Motor neuron (in vitro differentiated cells): ENCODE measurements at regions not wholly inside any gene's neighbourhood (a gene's known extent, or its start where the extent isn't known, plus 50 kb on each side); places are given as distances from the start of the nearest gene placed in this dataset.
A peak's percentile ranks its signal among the peaks of the same experiment; 100 is the strongest.
"Not testable (repeated sequence)": the region's sequence is repeated elsewhere in the genome, so short reads cannot be mapped to it uniquely, and the experiment has no call there.

Source experiments
- ATAC-seq, 8 experiments: fragments of 200-7000 bp; cut with Tn5 transposase; replicated peaks in 6 of 8; 2 replicates each; pipeline ENCODE4 v1.8.0; 2021; ENCODE audit warnings: mild to moderate bottlenecking in 8 of 8, moderate library complexity in 8 of 8
- H3K27ac ChIP-seq, 2 donors: fragments of 250-450 bp; sonication (Bioruptor Pico); 2 replicates each; pipeline ENCODE4 v1.9.0; 2021; ENCODE audit warnings: antibody characterized with exemption in 2 of 2, mild to moderate bottlenecking in 2 of 2, moderate library complexity in 1 of 2
- H3K4me1 ChIP-seq, 2 donors: fragments of 250-450 bp; sonication (Bioruptor Pico); replicated peaks in 1 of 2; 2 replicates each; pipeline ENCODE4 v1.6.1; 2021; ENCODE audit warnings: antibody characterized with exemption in 2 of 2, mild to moderate bottlenecking in 2 of 2, moderate library complexity in 1 of 2
- H3K4me3 ChIP-seq, 5 donors: fragments of 250-450 bp; sonication (Bioruptor Pico); 2 replicates each; pipeline ENCODE4 v1.9.0; 2021; ENCODE audit warnings: antibody characterized with exemption in 5 of 5, mild to moderate bottlenecking in 5 of 5, moderate library complexity in 4 of 5
- WGBS, 10 experiments: fragments of 450-650 bp; shearing (Covaris generic); methylation state at CpG; one replicate each; pipeline ENCODE4 v1.0.0; 2022; 5-methylcytosine and 5-hydroxymethylcytosine counted together
- in situ Hi-C, 9 experiments: fragments of 400-800 bp; cut with MboI; loops; one replicate each; pipeline ENCODE4 v1.15.0; 2021; ENCODE audit warnings: low sequenced_read_pairs in 9 of 9, low pct_unique_long_range_greater_than_20kb in 2 of 9; ENCODE audit not compliant: unreplicated experiment in 9 of 9

DNA sequence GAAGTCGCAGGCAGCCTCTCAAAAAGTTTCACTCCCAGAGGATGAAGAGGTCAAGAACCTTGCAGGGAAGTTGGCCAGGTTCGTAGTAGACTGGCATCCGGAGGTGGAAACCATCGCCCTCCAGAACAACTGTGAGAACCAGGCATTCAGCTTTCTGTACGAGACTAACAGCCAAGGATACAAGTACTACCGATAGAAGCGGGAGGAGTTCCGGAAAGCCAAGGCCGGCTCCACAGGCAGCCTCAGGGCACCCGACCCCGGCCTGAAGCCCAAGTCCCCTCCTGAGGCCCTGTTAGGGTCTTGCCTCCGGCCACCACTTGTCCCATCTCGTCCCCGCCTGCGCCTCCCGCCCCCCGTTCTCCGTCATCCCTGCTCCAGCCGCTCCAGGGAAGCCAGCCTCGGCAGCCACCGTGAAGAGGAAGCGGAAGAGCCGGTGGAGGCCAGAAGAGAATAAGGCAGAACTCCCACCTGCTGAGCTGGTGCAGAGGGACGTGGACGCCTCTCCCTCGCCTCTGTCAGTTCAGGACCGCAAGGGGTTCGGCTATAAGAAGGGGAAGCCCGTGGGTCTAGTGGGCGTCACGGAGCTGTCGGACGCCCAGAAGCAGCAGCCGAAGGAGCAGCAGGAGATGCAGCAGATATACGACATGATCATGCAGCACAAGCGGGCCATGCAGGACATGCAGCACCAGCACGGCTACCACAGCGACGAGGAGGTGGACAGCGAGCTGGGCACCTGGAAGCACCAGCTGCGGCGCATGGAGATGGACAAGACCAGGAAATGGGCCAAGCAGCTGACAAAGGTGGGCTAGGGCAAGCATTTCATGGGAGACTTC, 366.8 kb upstream of the ATXN7L3B start:
- H3K27ac ChIP-seq = no peak overlapping the region
- WGBS, 10 experiments = 0 to 100% (median 90%) methylated on average over 1 to 15 of the region's 42 CpGs; no CpG with 5 or more reads in 3 of the 10 experiments
- no peaks in the 10 kb centered on the region for H3K4me1 ChIP-seq
- in situ Hi-C loops = no loop called here
- ATAC-seq = no peak
- no peak overlapping the region for H3K4me3 ChIP-seq

DNA sequence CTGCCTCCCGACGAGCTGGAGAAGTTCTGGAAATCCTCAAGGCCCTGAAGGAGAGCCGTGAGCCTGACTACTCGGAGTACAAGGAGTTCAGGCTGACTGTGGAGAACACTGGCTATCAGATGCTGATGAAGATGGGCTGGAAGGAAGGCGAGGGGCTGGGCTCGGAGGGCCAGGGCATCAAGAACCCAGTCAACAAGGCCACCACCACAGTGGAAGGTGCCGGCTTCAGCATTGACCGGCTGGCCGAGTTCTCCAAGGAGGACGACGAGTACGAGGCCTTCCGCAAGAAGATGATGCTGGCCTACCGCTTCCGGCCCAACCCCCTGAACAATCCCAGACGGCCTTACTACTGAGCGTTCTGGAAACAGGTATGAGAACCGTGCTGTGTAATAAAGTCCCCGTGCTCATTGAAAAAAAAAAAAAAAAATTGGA, 366.1 kb upstream of the ATXN7L3B start:
- 0 to 100% (median 80%) methylated on average over 1 to 19 of the region's 19 CpGs; no CpG with 5 or more reads in 1 of the 10 experiments for WGBS, 10 experiments
- no peak overlapping the region for H3K27ac ChIP-seq
- no peak overlapping the region for H3K4me3 ChIP-seq
- H3K4me1 ChIP-seq = no peaks in the 10 kb centered on the region
- ATAC-seq = no peak
- in situ Hi-C loops = no loop called here

DNA sequence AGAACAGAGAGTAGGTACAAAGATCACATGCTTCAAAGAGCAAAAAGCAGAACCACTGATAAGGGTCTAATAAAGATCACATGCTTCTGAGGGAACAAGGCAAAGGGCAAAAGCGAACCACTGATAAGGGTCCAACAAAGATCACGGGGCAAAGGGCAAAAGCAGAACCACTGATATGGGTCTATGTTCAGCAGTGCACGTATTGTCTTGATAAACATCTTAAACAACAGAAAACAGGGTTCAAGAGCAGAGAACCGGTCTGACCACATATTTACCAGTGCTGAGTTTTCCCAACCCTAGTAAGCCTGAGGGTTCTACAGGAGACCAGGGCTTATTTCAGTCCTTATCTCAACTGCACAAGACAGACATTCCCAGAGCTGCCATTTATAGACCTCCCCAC, 362.7 kb upstream of the ATXN7L3B start:
- H3K4me3 ChIP-seq, H3K4me1 ChIP-seq, in situ Hi-C loops, ATAC-seq, H3K27ac ChIP-seq: not testable (repeated sequence)
- WGBS, 10 experiments = 0 to 100% (median 83%) methylated on average over 1 to 4 of the region's 4 CpGs; no CpG with 5 or more reads in 3 of the 10 experiments

DNA sequence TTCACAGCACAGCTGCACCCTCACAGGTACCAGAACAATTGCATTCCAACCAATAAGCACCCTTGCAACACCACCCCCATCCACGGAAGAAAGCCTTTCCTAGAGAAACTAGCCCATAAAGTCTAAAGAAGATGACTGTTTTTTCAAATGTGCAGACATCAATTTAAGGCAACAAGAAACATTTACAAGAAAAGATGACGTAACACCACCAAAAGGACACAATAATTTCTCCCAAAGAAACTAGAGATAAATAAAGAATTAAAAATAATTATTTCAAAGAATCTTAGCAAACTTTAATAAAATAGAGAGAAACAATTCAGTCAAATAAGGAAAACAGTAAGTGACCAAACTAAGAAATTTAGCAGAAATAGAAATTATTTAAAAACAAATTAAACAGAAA, 352.3 kb upstream of the ATXN7L3B start:
- in situ Hi-C loops = no loop called here
- no peak for ATAC-seq

DNA sequence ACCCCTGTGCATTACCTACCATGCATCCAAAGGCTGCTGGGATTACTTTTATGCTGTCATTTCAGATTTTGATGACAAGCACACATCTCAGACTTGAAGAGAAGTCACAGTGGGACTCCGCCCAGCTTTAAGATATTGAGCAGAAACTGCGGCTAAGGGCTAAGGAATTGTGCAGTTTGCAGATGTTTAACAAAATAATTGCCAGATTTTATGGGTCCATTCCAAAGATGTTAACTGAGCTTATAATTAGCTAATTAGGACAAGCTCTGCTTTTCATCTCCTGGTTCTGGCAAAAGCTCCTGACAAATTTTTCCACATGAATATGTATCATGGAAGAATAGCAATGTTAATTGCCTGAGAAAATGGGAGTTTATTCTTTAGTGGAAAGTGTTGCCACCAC, 344.4 kb upstream of the ATXN7L3B start:
- Histone ChIP-seq H3K4me1 (no peaks in the 10 kb centered on the region), H3K27ac (no peak overlapping the region), H3K4me3 (no peak overlapping the region)
- 0 to 94% (median 0%) methylated on average over 2 of the region's 2 CpGs; no CpG with 5 or more reads in 7 of the 10 experiments for WGBS, 10 experiments
- ATAC-seq = no peak
- in situ Hi-C loops = no loop called here

More for the DNA sequence above, 352.3 kb upstream of the ATXN7L3B start:
- Histone ChIP-seq H3K4me3 (no peak overlapping the region), H3K4me1 (no peaks in the 10 kb centered on the region), H3K27ac (no peak overlapping the region)
- 0 to 100% (median 83%) methylated on average over 1 to 2 of the region's 2 CpGs for WGBS, 10 experiments

DNA sequence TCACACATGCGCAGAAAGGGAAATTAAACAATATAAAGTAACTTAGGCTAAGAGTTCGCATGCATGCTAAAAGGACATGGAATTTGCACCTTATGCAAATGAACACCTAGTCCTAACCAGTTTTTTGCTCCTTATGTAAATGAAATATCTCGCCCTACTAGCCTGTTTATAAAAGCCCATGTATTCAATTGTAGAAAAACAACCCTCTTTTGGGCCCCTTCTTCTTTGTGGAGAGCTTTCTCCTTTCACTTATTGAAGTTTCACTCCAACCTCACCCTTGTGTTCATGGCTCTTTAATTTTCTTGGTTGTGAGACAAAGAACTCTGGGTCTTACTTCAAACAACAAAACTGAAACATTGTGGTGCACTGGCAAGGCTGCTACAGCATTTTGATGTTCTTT, 333.4 kb upstream of the ATXN7L3B start:
- peak in 2 of 8 experiments; percentile 58 to 64 for ATAC-seq
- Histone ChIP-seq H3K4me1 (no peaks in the 10 kb centered on the region), H3K4me3 (no peak overlapping the region), H3K27ac (no peak overlapping the region)
- WGBS, 10 experiments = 16 to 100% (median 79%) methylated on average over 1 to 3 of the region's 3 CpGs; no CpG with 5 or more reads in 1 of the 10 experiments
- in situ Hi-C loops = no loop called here

DNA sequence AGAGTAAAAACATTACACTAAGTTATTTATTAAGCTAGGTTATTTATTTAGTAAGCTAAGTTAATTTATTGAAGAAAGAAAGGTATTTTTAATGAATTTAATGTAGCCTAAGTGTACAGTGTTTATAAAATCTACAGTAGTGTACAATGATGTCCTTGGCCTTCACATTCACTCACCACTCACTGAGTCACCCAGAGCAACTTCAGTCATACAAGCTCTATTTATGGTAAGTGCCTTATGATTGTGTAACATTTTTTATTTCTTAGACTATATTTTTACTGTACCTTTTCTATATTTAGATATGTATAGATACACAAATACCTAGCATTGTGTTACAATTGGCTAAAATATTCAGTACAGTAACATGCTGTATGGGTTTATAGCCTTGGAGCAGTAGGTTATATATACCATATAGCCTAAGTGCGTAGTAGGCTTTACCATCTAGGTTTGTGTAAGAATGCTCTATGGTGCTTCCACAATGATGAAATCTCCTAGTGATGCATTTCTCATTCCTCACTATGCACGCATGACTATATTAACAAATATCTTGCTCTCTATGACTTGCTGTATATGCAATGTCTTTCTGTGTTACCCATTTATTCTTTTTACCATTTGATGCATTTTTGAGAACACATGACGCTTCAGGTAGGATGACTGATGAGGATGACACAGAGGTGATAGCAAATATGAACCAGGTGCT, 309.6 kb upstream of the ATXN7L3B start:
- in situ Hi-C loops = no loop called here
- Histone ChIP-seq H3K27ac (no peak overlapping the region), H3K4me1 (no peaks in the 10 kb centered on the region), H3K4me3 (no peak overlapping the region)
- WGBS, 10 experiments = 10 to 100% (median 93%) methylated on average over 1 to 3 of the region's 3 CpGs
- ATAC-seq = no peak

DNA sequence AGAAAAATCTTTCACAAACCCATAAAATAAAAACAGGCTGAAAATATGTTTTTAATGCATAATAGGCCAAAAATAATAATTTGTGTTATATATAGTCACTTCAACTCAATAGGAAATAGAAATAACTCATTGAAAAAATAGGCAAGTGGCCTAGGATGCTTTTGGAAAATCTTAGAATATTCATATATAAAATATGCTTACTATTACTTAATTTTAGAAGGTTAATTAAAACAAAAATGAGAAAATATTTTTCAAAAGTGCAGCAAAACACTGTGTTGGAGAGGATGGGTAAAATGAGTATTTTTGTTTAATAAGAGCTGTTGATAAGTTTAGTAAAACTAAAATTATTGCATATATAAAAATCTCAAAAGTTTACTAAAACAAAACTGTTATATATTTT, 308.0 kb upstream of the ATXN7L3B start:
- no peak for ATAC-seq
- Histone ChIP-seq H3K4me3 (no peak overlapping the region), H3K4me1 (no peaks in the 10 kb centered on the region), H3K27ac (no peak overlapping the region)
- in situ Hi-C loops = no loop called here

DNA sequence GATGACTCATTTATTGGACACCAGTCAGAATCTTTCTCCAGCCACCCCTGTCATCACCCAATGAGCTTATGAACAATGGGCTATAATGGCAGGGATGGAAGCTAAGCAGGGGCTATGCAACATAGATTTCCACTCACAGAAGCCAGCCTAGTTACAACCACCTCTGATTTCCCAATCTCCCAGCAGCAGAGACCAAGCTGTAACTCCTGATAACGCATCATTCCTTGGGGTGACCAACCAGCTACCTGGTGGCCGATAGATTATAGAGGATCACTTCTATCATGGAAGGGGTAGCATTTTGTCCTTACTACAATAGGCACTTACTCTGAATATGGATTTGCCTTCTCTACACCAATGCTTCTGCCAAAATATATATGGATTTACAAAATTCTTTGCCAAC, 302.3 kb upstream of the ATXN7L3B start:
- Histone ChIP-seq H3K4me1 (no peaks in the 10 kb centered on the region), H3K4me3 (no peak overlapping the region), H3K27ac (no peak overlapping the region)
- in situ Hi-C loops = no loop called here
- ATAC-seq = no peak
- WGBS, 10 experiments = 0 to 100% (median 57%) methylated on average over 1 to 2 of the region's 2 CpGs; no CpG with 5 or more reads in 4 of the 10 experiments

DNA sequence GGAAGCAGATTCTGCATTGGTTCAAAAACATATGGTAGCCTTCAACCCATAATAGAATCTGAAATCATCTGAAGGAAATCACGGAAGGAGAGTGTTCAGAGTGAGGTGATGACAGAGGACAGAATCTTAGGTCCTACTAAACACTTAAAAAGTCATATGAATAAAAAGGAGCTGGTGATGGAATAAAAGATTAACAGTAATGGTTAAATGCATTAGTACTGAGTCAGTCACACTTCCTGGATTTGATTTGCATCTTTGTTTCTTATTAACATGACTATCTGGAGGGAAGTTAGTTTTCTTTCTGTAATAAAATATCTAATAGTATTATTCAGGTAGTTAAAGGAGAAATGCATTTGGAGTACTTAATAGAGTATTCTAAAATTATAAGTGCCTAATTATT, 296.3 kb upstream of the ATXN7L3B start:
- Histone ChIP-seq H3K27ac (no peak overlapping the region), H3K4me3 (no peak overlapping the region), H3K4me1 (no peaks in the 10 kb centered on the region)
- ATAC-seq = no peak
- in situ Hi-C loops = no loop called here
- WGBS, 10 experiments = 0 to 100% (median 40%) methylated on average over 1 of the region's 1 CpG; no CpG with 5 or more reads in 2 of the 10 experiments

DNA sequence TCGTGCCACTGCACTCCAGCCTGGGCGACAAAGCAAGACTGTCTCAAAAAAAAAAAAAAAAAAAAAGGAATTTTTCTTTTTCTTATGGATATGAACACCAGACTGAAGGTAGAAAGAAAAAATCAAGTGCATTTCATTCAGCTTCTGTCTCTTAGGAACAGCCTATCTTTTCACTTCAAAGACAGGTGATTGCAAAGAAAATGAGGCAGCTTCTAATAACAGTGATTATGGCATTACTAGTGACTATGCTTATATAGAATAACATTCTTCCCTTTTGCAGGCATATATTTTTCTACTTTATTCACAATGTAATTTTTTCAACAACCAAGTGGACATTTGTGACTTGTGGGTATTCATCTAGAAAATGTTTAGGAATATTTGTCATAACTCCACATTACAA, 295.5 kb upstream of the ATXN7L3B start:
- H3K4me3 ChIP-seq = no peak overlapping the region
- no peak for ATAC-seq
- 60 to 90% methylated on average over 1 to 2 of the region's 2 CpGs; no CpG with 5 or more reads in 8 of the 10 experiments for WGBS, 10 experiments
- no peaks in the 10 kb centered on the region for H3K4me1 ChIP-seq
- in situ Hi-C loops = no loop called here
- H3K27ac ChIP-seq = no peak overlapping the region

DNA sequence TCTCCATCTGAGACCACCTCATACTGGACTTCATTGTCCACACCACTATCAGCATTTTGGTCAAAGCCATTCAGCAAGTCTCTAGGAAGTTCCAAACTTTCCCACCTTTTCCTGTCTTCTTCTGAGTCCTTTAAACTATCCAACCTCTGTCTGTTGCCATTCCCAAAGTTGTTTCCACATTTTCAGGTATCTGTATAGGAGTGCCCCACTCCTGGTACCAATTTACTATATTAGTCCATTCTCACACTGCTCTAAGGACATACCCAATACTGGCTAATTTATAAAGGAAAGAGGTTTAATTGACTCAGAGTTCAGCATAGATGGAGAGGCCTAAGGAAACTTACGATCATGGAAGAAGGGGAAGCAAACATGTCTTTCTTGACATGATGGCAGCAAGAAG, 292.2 kb upstream of the ATXN7L3B start:
- in situ Hi-C loops = no loop called here
- H3K27ac ChIP-seq = no peak overlapping the region
- WGBS, 10 experiments = 20 to 100% (median 80%) methylated on average over 1 of the region's 1 CpG; no CpG with 5 or more reads in 2 of the 10 experiments
- no peaks in the 10 kb centered on the region for H3K4me1 ChIP-seq
- no peak overlapping the region for H3K4me3 ChIP-seq
- ATAC-seq = no peak

DNA sequence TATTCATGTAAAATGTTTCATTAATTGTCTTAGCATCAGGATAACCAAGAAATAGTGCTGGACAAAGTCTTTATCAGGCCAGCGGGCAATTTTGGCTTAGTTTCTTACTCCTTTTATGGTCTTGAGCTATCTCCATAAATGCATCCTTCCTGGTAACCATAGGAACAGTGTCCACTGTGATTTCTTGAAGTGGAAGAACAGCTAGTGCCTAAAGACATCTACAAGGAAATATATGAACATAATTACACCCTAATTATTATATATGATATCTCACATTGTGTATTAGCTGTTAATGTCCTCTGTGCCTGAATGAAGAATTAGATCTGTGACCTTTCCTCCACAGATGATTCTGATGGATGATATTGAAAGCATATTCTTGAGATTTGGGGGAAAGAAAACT, 286.7 kb upstream of the ATXN7L3B start:
- H3K27ac ChIP-seq = no peak overlapping the region
- 0 to 88% (median 50%) methylated on average over 1 of the region's 1 CpG; no CpG with 5 or more reads in 1 of the 10 experiments for WGBS, 10 experiments
- in situ Hi-C loops = no loop called here
- no peaks in the 10 kb centered on the region for H3K4me1 ChIP-seq
- H3K4me3 ChIP-seq = no peak overlapping the region
- no peak for ATAC-seq
